ENCODE measurements at regions not wholly inside any gene's neighbourhood (a gene's known extent, or its start where the extent isn't known, plus 50 kb on each side); places are given as distances from the start of the nearest gene placed in this dataset.

GRCh38 chr10:28431139-28431538 lies 101.8 kb upstream of the WAC start:
- no peak for TF ChIP-seq CTCF (IDR thresholded peaks at IDR 0.05; ENCODE audit: low read depth, low read length, poor library complexity, severe bottlenecking)
- TF ChIP-seq EZH2phosphoT487 (IDR thresholded peaks at IDR 0.05; ENCODE audit: borderline replicate concordance, low read length), result no peak
